MM.1S (cell line): ENCODE measurements at regions not wholly inside any gene's neighbourhood (a gene's known extent, or its start where the extent isn't known, plus 50 kb on each side); places are given as distances from the start of the nearest gene placed in this dataset.
"Not testable (repeated sequence)": the region's sequence is repeated elsewhere in the genome, so short reads cannot be mapped to it uniquely, and the experiment has no call there.

ENCODE experiments used
- DNase-seq: peaks from one replicate; pipeline ENCODE4 v3.0.0-alpha.2; 2015
- H2AFZ ChIP-seq: fragments of 300-600 bp; sonication (generic); 2 replicates; pipeline ENCODE4 v1.6.0; 2016; ENCODE audit warnings: antibody characterized with exemption, low read length
- H3F3A ChIP-seq: fragments of 300-600 bp; sonication (generic); 2 replicates; pipeline ENCODE4 v1.6.1; 2016; ENCODE audit warnings: mild to moderate bottlenecking, antibody characterized with exemption, low read length, moderate library complexity, mixed read lengths; ENCODE audit not compliant: insufficient read depth
- H3K27ac ChIP-seq: fragments of 300-600 bp; sonication (generic); 2 replicates; pipeline ENCODE4 v1.5.1; 2016; ENCODE audit warnings: mild to moderate bottlenecking, low read length
- H3K27me3 ChIP-seq: fragments of 300-600 bp; sonication (generic); replicated peaks from 2 replicates; pipeline ENCODE4 v1.6.0; 2016; ENCODE audit warnings: low read length; ENCODE audit not compliant: insufficient read depth
- H3K36me3 ChIP-seq: fragments of 300-600 bp; sonication (generic); replicated peaks from 2 replicates; pipeline ENCODE4 v1.6.1; 2016; ENCODE audit warnings: mild to moderate bottlenecking, low read length, mixed read lengths; ENCODE audit not compliant: insufficient read depth
- H3K4me1 ChIP-seq: fragments of 300-600 bp; sonication (generic); 2 replicates; pipeline ENCODE4 v1.6.1; 2016; ENCODE audit warnings: low read length, mixed read lengths
- H3K4me2 ChIP-seq: fragments of 300-600 bp; sonication (generic); 2 replicates; pipeline ENCODE4 v1.6.0; 2016; ENCODE audit warnings: low read depth, low read length
- H3K4me3 ChIP-seq: fragments of 300-600 bp; sonication (generic); 2 replicates; pipeline ENCODE4 v1.5.1; 2016; ENCODE audit warnings: low read length, mixed read lengths
- H3K79me2 ChIP-seq: fragments of 300-600 bp; sonication (generic); 2 replicates; pipeline ENCODE4 v1.6.1; 2016; ENCODE audit warnings: mixed run types, low read length, mixed read lengths
- H3K9ac ChIP-seq: fragments of 300-600 bp; sonication (generic); 2 replicates; pipeline ENCODE4 v1.6.1; 2016; ENCODE audit warnings: low read length, mixed read lengths
- H3K9me2 ChIP-seq: fragments of 300-600 bp; sonication (generic); replicated peaks from 2 replicates; pipeline ENCODE4 v1.6.1; 2016; ENCODE audit warnings: mild to moderate bottlenecking, low read length, mixed read lengths; ENCODE audit not compliant: insufficient read depth
- H3K9me3 ChIP-seq: fragments of 300-600 bp; sonication (generic); replicated peaks from 2 replicates; pipeline ENCODE4 v1.6.1; 2016; ENCODE audit warnings: mild to moderate bottlenecking, low read length, mixed read lengths; ENCODE audit not compliant: insufficient read depth
- H4K20me1 ChIP-seq: fragments of 300-600 bp; sonication (generic); 2 replicates; pipeline ENCODE4 v1.6.1; 2016; ENCODE audit warnings: mild to moderate bottlenecking, low read length, moderate library complexity, mixed read lengths; ENCODE audit not compliant: insufficient read depth
- EZH2 ChIP-seq: fragments of 300-600 bp; sonication (generic); optimal IDR thresholded peaks from 2 replicates; pipeline ENCODE3; 2017; ENCODE audit warnings: low read depth, mild to moderate bottlenecking, antibody characterized with exemption, low read length, mixed read lengths
- EZH2phosphoT487 ChIP-seq: fragments of 300-600 bp; sonication (generic); IDR thresholded peaks from 2 replicates; pipeline ENCODE4 v1.6.1; 2018; ENCODE audit warnings: antibody characterized with exemption, low read length
- TF ChIP-seq, protein P1 (sequence below): fragments of 300-600 bp; sonication (generic); IDR thresholded peaks from 2 replicates; pipeline ENCODE4 v1.5.1; 2016; ENCODE audit warnings: antibody characterized with exemption, low read length, mixed read lengths

DNA sequence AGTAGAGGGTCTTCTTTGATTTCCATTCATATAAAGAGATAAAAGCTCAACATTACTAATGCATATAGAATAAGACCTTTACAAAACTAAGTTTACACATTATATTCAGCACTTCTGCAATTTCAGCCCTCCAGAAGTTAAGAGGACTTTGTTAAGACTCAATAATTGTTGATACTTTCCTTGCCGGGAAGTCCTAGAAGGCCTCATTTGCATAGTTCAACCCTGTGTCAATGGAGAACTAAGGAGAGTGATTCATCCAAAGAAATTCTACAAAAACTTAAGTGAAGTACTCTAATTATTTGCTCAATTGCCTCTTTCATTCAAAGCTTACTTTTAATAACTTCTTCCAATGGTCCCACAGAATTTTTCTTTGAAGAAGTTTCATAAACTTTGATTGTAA lies 1060.3 kb upstream of the CELF2 start:
- Histone ChIP-seq H3K4me3 (no peak overlapping the region), H3K4me1 (no peaks in the 10 kb centered on the region), H2AFZ (no peak overlapping the region), H3K9me2 (no peaks in the 10 kb centered on the region), H3F3A (no peaks in the 10 kb centered on the region), H3K4me2 (no peak overlapping the region), H3K27me3 (no peaks in the 10 kb centered on the region), H3K79me2 (no peaks in the 10 kb centered on the region), H3K9ac (no peak overlapping the region), H3K9me3 (no peaks in the 10 kb centered on the region), H3K36me3 (no peaks in the 10 kb centered on the region), H3K27ac (no peak overlapping the region), H4K20me1 (no peaks in the 10 kb centered on the region)
- DNase-seq = no peak
- TF ChIP-seq, protein P1, sequence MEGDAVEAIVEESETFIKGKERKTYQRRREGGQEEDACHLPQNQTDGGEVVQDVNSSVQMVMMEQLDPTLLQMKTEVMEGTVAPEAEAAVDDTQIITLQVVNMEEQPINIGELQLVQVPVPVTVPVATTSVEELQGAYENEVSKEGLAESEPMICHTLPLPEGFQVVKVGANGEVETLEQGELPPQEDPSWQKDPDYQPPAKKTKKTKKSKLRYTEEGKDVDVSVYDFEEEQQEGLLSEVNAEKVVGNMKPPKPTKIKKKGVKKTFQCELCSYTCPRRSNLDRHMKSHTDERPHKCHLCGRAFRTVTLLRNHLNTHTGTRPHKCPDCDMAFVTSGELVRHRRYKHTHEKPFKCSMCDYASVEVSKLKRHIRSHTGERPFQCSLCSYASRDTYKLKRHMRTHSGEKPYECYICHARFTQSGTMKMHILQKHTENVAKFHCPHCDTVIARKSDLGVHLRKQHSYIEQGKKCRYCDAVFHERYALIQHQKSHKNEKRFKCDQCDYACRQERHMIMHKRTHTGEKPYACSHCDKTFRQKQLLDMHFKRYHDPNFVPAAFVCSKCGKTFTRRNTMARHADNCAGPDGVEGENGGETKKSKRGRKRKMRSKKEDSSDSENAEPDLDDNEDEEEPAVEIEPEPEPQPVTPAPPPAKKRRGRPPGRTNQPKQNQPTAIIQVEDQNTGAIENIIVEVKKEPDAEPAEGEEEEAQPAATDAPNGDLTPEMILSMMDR = no peak
- no peak for TF ChIP-seq EZH2
- TF ChIP-seq EZH2phosphoT487 = no peak

DNA sequence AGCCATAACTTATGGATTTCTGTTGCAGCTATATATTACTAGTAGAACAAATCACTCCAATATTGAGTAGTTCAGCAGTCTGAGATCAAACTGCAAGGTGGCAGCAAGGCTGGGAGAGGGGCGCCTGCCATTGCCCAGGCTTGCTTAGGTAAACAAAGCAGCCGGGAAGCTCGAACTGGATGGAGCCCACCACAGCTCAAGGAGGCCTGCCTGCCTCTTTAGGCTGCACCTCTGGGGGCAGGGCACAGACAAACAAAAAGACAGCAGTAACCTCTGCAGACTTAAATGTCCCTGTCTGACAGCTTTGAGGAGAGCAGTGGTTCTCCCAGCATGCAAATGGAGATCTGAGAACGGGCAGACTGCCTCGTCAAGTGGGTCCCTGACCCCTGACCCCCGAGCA lies 1059.8 kb upstream of the CELF2 start:
- not testable (repeated sequence) for H4K20me1 ChIP-seq, H3K4me2 ChIP-seq, H2AFZ ChIP-seq, H3K9ac ChIP-seq, H3K4me1 ChIP-seq, DNase-seq, H3F3A ChIP-seq, H3K36me3 ChIP-seq, H3K79me2 ChIP-seq, H3K9me2 ChIP-seq, H3K27me3 ChIP-seq, H3K4me3 ChIP-seq, H3K27ac ChIP-seq, H3K9me3 ChIP-seq

DNA sequence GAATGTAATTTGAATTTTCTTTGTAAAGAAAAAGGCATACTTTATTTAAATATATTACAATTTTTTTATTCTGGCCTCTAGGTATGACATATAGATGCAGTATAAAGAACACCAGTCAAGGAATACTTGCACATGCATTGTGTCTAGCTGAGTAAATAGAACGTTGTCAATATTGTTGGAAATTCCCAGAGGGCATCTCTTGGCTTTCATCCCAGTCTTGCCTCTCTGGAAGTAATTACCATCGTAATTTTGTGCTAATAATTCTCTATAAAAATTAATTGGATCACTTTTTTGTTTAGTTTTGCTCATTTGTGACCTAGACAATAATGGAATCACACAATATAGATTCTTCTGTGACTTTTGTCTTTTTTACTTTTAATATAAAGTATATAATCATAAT lies 1052.3 kb upstream of the CELF2 start:
- Histone ChIP-seq H3K9ac (no peak overlapping the region), H3K79me2 (no peaks in the 10 kb centered on the region), H4K20me1 (no peaks in the 10 kb centered on the region), H3K27me3 (no peaks in the 10 kb centered on the region), H3K4me2 (no peak overlapping the region), H3K36me3 (no peaks in the 10 kb centered on the region), H3K4me3 (no peak overlapping the region), H3F3A (no peaks in the 10 kb centered on the region), H2AFZ (no peak overlapping the region), H3K4me1 (no peaks in the 10 kb centered on the region), H3K9me2 (no peaks in the 10 kb centered on the region), H3K27ac (no peak overlapping the region), H3K9me3 (no peaks in the 10 kb centered on the region)
- DNase-seq = no peak
- TF ChIP-seq EZH2phosphoT487 (no peak), EZH2 (no peak)
- TF ChIP-seq, protein P1 = no peak

DNA sequence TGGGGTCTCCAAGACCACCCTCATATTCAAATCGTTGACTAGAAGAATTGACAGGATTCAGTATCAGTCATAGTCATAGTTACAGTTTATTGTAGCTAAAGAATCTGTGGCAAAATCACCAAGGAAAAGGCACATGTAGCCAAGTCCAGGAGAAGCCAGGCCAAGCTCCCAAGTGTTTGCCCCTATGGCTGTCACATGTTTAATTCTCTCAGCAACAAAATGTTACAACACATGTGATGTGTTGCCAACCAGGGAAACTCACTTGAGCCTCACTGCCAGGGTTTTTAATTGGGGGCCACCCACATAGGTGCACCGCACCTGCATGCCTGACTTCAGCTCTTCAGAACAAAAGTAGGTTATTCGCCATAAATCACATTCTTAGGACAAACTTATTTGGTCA lies 1030.9 kb upstream of the CELF2 start:
- Histone ChIP-seq H3F3A (no peaks in the 10 kb centered on the region), H3K27ac (no peak overlapping the region), H3K9me3 (no peaks in the 10 kb centered on the region), H2AFZ (no peak overlapping the region), H3K9me2 (no peaks in the 10 kb centered on the region), H3K27me3 (no peaks in the 10 kb centered on the region), H3K36me3 (no peaks in the 10 kb centered on the region), H4K20me1 (no peaks in the 10 kb centered on the region), H3K4me2 (no peak overlapping the region), H3K9ac (no peak overlapping the region), H3K4me3 (no peak overlapping the region), H3K4me1 (no peaks in the 10 kb centered on the region), H3K79me2 (no peaks in the 10 kb centered on the region)
- no peak for DNase-seq
- TF ChIP-seq, protein P1 = no peak
- TF ChIP-seq EZH2phosphoT487 (no peak), EZH2 (no peak)
